NCI-H2107 (cell line): ENCODE measurements at regions not wholly inside any gene's neighbourhood (a gene's known extent, or its start where the extent isn't known, plus 50 kb on each side); places are given as distances from the start of the nearest gene placed in this dataset.
"Not testable (repeated sequence)": the region's sequence is repeated elsewhere in the genome, so short reads cannot be mapped to it uniquely, and the experiment has no call there.

Experiments used
- DNase-seq: peaks from one replicate; lab custom pipeline; 2025; lab: John Stamatoyannopoulos, UW

GRCh38 chr10:23965880-23966279, 243.1 kb upstream of the KIAA1217 start:
- no peak for DNase-seq

- DNase-seq, result no peak
Observed at GRCh38 chr10:23966504-23967051, 242.4 kb upstream of the KIAA1217 start.

GRCh38 chr10:23968301-23968700, 240.6 kb upstream of the KIAA1217 start:
- DNase-seq, result no peak

GRCh38 chr10:23974746-23975272, 234.1 kb upstream of the KIAA1217 start:
- DNase-seq, result no peak

- DNase-seq, result no peak
Observed at GRCh38 chr10:23975431-23975830, 233.5 kb upstream of the KIAA1217 start.

- no peak for DNase-seq
Observed at GRCh38 chr10:23976275-23976674, 232.7 kb upstream of the KIAA1217 start.

- no peak for DNase-seq
Observed at GRCh38 chr10:23978317-23978716, 230.6 kb upstream of the KIAA1217 start.

- no peak for DNase-seq
Observed at GRCh38 chr10:23980094-23980493, 228.8 kb upstream of the KIAA1217 start.

GRCh38 chr10:23981520-23982309, 227.2 kb upstream of the KIAA1217 start:
- DNase-seq, result no peak

- not testable (repeated sequence) for DNase-seq
Observed at GRCh38 chr10:23984405-23984804, 224.5 kb upstream of the KIAA1217 start.

GRCh38 chr10:23988006-23988405, 220.9 kb upstream of the KIAA1217 start:
- DNase-seq, result no peak

GRCh38 chr10:23994459-23995046, 214.4 kb upstream of the KIAA1217 start:
- DNase-seq, result no peak

GRCh38 chr10:23999445-23999844, 209.5 kb upstream of the KIAA1217 start:
- no peak for DNase-seq

GRCh38 chr10:24000271-24000813, 208.6 kb upstream of the KIAA1217 start:
- DNase-seq, result no peak

GRCh38 chr10:24006741-24007140, 202.2 kb upstream of the KIAA1217 start:
- no peak for DNase-seq

- no peak for DNase-seq
Observed at GRCh38 chr10:24007359-24007758, 201.6 kb upstream of the KIAA1217 start.

- DNase-seq, result no peak
Observed at GRCh38 chr10:24008164-24009091, 200.5 kb upstream of the KIAA1217 start.

- DNase-seq, result no peak
Observed at GRCh38 chr10:24009115-24009514, 199.8 kb upstream of the KIAA1217 start.

GRCh38 chr10:24009736-24010135, 199.2 kb upstream of the KIAA1217 start:
- DNase-seq, result no peak

- no peak for DNase-seq
Observed at GRCh38 chr10:24010436-24010970, 198.4 kb upstream of the KIAA1217 start.

GRCh38 chr10:24012249-24012803, 196.6 kb upstream of the KIAA1217 start:
- DNase-seq, result no peak
